ENCODE measurements at regions not wholly inside any gene's neighbourhood (a gene's known extent, or its start where the extent isn't known, plus 50 kb on each side); places are given as distances from the start of the nearest gene placed in this dataset.

DNA sequence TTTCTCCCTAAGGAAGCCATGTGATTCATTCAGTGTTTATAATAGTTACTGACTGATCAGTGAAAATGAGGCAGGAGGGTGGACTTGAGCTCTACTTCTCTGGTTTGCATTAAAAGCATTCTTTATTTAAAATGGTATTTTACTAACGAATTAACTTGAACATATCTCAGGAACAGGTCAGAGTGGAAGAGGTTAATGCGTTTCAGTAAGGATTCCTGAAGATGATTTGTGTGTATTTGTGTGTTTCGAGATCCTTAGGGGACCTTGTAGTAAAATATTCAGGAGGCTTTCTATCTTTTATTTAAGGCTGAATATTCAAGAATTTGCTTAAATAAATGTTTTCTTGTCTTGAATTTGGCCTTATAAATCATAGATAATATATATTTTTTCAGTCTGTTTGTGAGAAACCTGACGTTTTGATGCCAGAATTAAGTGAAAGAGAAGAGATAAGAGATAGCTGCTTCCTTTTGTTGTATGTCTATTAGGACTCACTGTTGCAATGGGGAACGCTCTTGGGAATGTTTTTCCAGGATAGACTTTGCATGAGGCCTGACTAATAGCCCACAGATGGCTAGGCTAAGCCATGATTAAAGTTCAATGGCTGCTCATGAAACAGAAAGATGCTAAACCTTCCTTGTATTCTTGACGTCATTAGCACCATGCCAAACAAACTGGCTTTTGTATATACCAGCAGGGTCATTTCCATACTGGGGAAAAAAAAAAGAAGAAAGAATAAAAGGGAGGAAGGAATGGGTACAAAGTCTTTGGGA, 93.8 kb upstream of the MTPN start:
- POLR2A ChIA-PET, result no interaction called here
- no peak overlapping the region for H3K4me2 ChIP-seq
- 8% methylated on average over 6 of the region's 6 CpGs for WGBS (ENCODE audit: missing lambda C conversion rate)
- no peak overlapping the region for H3K27ac ChIP-seq
- H3K4me3 ChIP-seq, result no peak overlapping the region
- H3K4me1 ChIP-seq, result no peaks in the 10 kb centered on the region
- no peaks in the 10 kb centered on the region for H3K9me3 ChIP-seq
- ATAC-seq (no peak), FAIRE-seq (no peak), DNase-seq (ENCODE audit: low read depth in 1 of 2, low spot score in 1 of 2) (no peak)
- TF ChIP-seq PHF8 (IDR thresholded peaks at IDR 0.05; ENCODE audit: borderline replicate concordance, low read depth) (no peak), CEBPB (IDR thresholded peaks at IDR 0.05) (no peak), ELK1 (IDR thresholded peaks at IDR 0.05; ENCODE audit: low read depth, low read length) (no peak), HOXB13 (CRISPR knock-in tag; IDR thresholded peaks at IDR 0.05; ENCODE audit: low read depth) (no peak), ESRRA (IDR thresholded peaks at IDR 0.05; ENCODE audit: borderline replicate concordance, low read length) (no peak), KDM5A (IDR thresholded peaks at IDR 0.05) (no peak), POLR2A (IDR thresholded peaks at IDR 0.05; ENCODE audit: low read length) (no peak), RFX5 (IDR thresholded peaks at IDR 0.05) (no peak), FOXS1 (CRISPR knock-in tag; IDR thresholded peaks at IDR 0.05) (no peak), GATA3 (IDR thresholded peaks at IDR 0.05; ENCODE audit: borderline replicate concordance) (no peak), HOXB5 (CRISPR knock-in tag; IDR thresholded peaks at IDR 0.05) (no peak)
- TF ChIP-seq, protein P1, sequence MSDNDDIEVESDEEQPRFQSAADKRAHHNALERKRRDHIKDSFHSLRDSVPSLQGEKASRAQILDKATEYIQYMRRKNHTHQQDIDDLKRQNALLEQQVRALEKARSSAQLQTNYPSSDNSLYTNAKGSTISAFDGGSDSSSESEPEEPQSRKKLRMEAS (IDR thresholded peaks at IDR 0.05), result no peak
- CTCF ChIA-PET, result no interaction called here

DNA sequence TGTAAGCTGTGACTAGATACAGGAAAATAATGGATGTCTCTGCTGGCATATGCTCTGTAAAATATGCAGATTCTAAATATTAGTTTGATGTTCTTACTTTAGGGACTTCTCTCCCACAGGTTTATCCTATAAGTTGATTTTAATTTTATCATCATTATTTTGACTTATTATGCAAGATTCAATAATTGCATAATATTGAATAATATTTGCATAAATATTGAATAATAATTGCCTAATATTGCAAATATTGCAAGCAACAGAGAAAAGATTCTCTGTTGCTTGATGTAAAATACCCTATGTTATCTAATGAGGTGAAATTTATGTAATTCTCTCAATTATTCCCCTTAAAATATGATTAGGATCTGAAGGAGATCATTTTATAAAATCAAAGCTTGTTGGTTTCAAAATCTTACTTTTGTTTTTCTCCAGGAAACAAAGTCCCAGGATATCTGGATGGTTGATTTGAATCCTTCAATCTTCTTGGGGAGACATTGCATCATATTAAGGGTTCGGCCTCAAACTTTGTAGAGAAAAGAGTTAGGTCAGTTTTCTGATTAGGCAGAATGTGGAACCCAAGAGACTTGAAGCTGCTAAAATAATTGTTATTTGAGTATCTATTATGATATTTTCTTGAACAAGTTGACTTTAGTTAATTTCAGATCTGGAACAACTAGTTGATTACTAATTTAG, 92.8 kb upstream of the MTPN start:
- no peaks in the 10 kb centered on the region for H3K4me1 ChIP-seq
- no peaks in the 10 kb centered on the region for H3K9me3 ChIP-seq
- H3K4me2 ChIP-seq, result no peak overlapping the region
- FAIRE-seq, result no peak
- TF ChIP-seq CBX2 (IDR thresholded peaks at IDR 0.05; ENCODE audit: borderline replicate concordance, low read depth) (no peak), KDM1A (IDR thresholded peaks at IDR 0.05; ENCODE audit: low read depth) (no peak), RCOR1 (IDR thresholded peaks at IDR 0.05; ENCODE audit: low read depth, low read length) (no peak), JUN (IDR thresholded peaks at IDR 0.05) (no peak), GATA3 (IDR thresholded peaks at IDR 0.05; ENCODE audit: borderline replicate concordance) (no peak), EP300 (IDR thresholded peaks at IDR 0.05) (no peak), RAD21 (conservative IDR thresholded peaks at IDR 0.05 in 1 of 2, IDR thresholded peaks at IDR 0.05 in 1 of 2) (no peak)
- TF ChIP-seq, protein P2, sequence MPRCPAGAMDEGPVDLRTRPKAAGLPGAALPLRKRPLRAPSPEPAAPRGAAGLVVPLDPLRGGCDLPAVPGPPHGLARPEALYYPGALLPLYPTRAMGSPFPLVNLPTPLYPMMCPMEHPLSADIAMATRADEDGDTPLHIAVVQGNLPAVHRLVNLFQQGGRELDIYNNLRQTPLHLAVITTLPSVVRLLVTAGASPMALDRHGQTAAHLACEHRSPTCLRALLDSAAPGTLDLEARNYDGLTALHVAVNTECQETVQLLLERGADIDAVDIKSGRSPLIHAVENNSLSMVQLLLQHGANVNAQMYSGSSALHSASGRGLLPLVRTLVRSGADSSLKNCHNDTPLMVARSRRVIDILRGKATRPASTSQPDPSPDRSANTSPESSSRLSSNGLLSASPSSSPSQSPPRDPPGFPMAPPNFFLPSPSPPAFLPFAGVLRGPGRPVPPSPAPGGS (IDR thresholded peaks at IDR 0.05), result no peak
- H3K27ac ChIP-seq, result no peak overlapping the region
- WGBS (ENCODE audit: missing lambda C conversion rate), result 22% methylated on average over 1 of the region's 1 CpG
- no peak overlapping the region for H3K4me3 ChIP-seq
- no peak for ATAC-seq
- CTCF ChIA-PET, result no interaction called here
- no peak for DNase-seq (ENCODE audit: low read depth in 1 of 2, low spot score in 1 of 2)
- POLR2A ChIA-PET, result no interaction called here

- Histone ChIP-seq H3K9me3 (no peaks in the 10 kb centered on the region), H3K27ac (no peak overlapping the region), H3K4me3 (no peak overlapping the region), H3K4me2 (no peak overlapping the region), H3K4me1 (no peaks in the 10 kb centered on the region)
- FAIRE-seq, result no peak
- CTCF ChIA-PET, result no interaction called here
- WGBS (ENCODE audit: missing lambda C conversion rate), result 45% methylated on average over 1 of the region's 1 CpG
- POLR2A ChIA-PET, result no interaction called here
- no peak for ATAC-seq
- TF ChIP-seq MAZ (IDR thresholded peaks at IDR 0.05; ENCODE audit: borderline replicate concordance, low read depth, low read length) (no peak), HES2 (IDR thresholded peaks at IDR 0.05) (no peak), MYC (IDR thresholded peaks at IDR 0.05; ENCODE audit: borderline replicate concordance, low read length) (no peak), ZFP36 (IDR thresholded peaks at IDR 0.05; ENCODE audit: borderline replicate concordance, partially characterized antibody) (no peak), TP53 (CRISPR knock-in tag; IDR thresholded peaks at IDR 0.05) (no peak), POLR2A (IDR thresholded peaks at IDR 0.05; ENCODE audit: low read length) (no peak), NPAS2 (CRISPR knock-in tag; IDR thresholded peaks at IDR 0.05; ENCODE audit: borderline replicate concordance) (no peak), CBX8 (IDR thresholded peaks at IDR 0.05) (no peak), PHF8 (IDR thresholded peaks at IDR 0.05; ENCODE audit: borderline replicate concordance, low read depth) (no peak), GATA3 (IDR thresholded peaks at IDR 0.05; ENCODE audit: borderline replicate concordance) (no peak)
- TF ChIP-seq, protein P3, sequence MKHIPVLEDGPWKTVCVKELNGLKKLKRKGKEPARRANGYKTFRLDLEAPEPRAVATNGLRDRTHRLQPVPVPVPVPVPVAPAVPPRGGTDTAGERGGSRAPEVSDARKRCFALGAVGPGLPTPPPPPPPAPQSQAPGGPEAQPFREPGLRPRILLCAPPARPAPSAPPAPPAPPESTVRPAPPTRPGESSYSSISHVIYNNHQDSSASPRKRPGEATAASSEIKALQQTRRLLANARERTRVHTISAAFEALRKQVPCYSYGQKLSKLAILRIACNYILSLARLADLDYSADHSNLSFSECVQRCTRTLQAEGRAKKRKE (CRISPR knock-in tag; IDR thresholded peaks at IDR 0.05; ENCODE audit: low read depth), result no peak
- DNase-seq (ENCODE audit: low read depth in 1 of 2, low spot score in 1 of 2), result no peak
Measured at GRCh38 chr7:136067277-136067676, 90.1 kb upstream of the MTPN start.
